GM18951 (cell line): ENCODE measurements at regions not wholly inside any gene's neighbourhood (a gene's known extent, or its start where the extent isn't known, plus 50 kb on each side); places are given as distances from the start of the nearest gene placed in this dataset.

Experiments used
- POLR2A ChIP-seq: IDR thresholded peaks from 4 replicates; pipeline ENCODE4 v1.6.1; 2011; ENCODE audit warnings: mild to moderate bottlenecking; ENCODE audit not compliant: insufficient read length, insufficient read depth; ENCODE audit errors: extremely low read depth
- in situ Hi-C: fragments of 300-500 bp; cut with MboI; formaldehyde crosslinking; loops from one replicate; pipeline ENCODE4 v1.12.0; 2022; ENCODE audit warnings: low sequenced_read_pairs, mixed read lengths, inconsistent platforms; ENCODE audit not compliant: unreplicated experiment

DNA sequence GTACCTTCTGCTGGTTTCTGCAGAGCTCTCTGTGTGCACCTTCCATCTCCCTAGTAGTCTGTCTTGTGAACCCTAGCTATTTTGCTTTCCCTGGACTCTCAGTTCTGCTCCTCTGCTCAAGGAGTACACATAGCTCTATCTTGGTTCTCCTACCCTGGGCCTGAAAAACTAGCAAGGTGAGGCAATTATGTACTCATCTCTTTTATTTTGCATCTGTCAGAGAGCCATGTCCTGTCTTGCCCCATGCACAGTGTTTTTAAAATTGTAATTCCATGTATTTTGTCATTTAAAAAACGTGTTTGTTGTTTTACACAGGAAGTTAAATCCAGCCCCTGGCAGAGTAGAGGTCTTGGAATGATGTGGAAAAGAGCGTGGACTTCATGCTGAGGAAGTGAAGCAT lies 684.9 kb upstream of the CPEB2 start:
- TF ChIP-seq POLR2A, result no peak
- in situ Hi-C loops, result no loop called here

DNA sequence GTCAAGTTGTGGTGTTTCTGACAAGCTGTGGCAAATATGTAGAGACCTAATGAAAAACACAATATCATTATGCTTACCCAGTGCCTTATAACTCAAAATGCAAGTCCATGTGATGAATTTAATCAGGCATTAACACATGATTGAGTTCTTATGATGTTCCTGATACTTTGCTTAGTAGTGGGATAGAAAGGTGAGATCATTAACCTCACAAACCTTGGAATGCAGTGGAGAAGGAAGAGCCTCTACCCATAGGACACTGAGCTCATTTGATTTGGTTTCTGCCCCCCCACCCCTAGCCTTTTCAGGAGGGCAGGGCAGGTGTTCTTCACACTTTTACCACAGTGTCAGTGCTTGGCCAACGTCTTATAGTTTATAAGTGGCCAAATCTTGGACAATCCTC lies 683.6 kb upstream of the CPEB2 start:
- TF ChIP-seq POLR2A, result no peak
- in situ Hi-C loops, result no loop called here

DNA sequence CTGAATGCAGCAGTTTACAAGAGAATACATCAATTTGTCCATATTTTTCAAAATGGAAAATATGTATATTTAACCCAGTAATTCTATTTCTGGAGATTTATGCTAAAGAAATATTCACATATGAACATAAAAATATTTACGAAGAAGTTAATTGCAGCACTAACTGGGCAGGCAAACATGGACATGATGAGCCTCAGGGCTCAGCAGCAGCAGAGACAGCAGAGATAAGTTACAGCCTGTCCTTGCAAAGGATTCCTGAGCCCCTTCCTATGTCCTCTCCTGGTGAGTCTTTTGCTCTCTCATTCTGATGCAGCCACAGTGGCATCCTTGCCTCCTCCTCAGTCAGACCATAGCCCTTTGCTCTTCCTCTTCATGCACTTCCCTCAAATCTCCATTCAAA lies 680.6 kb upstream of the CPEB2 start:
- no peak for TF ChIP-seq POLR2A
- in situ Hi-C loops, result no loop called here

DNA sequence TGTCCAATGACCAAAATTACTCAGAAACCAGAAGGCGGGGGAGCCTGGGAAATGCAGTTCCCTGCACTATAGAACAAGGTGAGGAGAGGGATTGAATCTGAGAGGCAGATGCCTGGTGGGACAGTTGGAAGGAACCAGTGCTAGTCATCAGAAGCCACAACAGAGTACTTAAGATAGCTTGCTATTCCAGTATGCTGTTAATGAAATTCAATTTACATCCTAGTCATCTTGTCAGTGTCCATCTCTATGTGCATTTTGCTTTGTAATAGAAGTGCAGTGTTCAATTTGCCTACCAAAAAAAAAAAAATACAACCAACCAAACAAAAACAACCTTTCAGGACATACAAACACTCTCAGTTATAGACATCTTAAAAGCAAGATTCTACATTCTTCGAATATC lies 679.1 kb upstream of the CPEB2 start:
- in situ Hi-C loops, result no loop called here
- no peak for TF ChIP-seq POLR2A

DNA sequence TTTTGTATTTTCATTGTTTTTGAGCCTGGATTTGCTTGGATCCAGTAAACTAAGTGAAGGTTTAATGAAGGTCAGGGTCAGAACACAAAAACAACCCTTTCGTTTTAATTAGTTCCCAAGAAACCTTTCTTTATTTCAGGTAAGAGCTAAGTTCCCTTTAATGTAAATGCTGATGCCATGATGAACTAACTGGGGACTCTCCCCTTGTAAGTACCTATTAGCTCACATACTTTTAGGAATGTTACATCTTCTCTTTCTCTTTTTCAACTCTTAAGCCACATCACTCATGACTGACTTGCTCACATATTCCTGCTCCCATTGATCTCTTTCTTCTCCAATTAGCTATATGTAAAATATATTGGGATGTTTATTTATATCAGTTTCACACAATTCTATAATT lies 673.1 kb upstream of the CPEB2 start:
- in situ Hi-C loops, result no loop called here
- TF ChIP-seq POLR2A, result no peak

DNA sequence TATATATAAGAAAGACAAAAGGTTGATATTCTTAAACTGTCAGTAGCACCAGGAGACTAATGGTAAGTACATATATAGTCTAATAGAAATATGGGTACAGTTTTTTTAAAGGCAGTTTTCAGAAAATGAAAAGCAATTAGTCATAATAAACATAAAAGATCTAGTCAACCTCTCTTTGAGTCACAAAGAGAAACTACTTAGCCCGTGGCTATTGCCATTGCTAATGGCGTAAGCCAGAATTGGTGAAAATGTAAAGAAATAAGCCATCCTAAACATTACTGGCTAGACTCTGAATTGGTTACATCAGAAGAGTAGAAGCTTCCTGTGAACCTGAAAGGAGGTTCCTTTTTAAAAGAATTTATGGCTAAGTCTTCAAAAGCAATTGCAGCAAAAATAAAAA lies 668.7 kb upstream of the CPEB2 start:
- in situ Hi-C loops, result no loop called here

DNA sequence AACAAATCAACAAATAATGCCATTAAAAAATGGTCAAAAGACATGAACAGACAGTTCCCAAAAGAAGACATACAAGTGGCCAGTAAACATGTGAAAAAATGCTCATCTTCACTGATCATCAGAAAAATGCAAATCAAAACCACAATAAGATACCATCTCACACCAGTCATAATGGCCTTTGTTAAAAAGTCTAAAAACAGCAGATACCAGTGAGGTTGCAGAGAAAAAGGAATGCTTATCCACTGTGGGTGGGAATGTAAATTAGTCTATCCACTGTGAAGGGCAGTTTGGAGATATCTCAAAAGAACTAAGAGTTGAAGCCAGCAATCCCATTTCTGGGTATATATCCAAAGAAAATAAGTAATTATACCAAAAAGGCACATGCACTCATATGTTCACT lies 668.1 kb upstream of the CPEB2 start:
- no peak for TF ChIP-seq POLR2A
- in situ Hi-C loops, result no loop called here

More for the DNA sequence above, 668.7 kb upstream of the CPEB2 start:
- no peak for TF ChIP-seq POLR2A

DNA sequence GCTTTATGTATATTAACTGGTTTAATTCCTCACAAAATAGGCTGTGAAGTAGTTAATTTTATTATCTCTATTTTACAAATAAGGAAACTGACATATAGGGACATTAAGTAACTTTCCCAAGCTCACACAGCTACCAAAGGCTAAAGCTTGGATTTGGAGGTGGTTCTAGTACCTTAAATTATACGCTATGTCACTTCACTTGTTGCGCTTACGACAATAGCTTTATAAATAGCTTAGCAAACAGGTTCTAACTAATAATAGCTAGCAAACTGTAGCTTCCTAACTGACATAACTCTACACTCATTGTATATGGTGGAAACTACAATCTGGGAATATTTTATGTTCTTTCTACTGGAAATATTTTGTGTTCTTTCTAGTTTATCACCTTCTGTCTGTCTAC lies 666.4 kb upstream of the CPEB2 start:
- no peak for TF ChIP-seq POLR2A
- in situ Hi-C loops, result no loop called here

DNA sequence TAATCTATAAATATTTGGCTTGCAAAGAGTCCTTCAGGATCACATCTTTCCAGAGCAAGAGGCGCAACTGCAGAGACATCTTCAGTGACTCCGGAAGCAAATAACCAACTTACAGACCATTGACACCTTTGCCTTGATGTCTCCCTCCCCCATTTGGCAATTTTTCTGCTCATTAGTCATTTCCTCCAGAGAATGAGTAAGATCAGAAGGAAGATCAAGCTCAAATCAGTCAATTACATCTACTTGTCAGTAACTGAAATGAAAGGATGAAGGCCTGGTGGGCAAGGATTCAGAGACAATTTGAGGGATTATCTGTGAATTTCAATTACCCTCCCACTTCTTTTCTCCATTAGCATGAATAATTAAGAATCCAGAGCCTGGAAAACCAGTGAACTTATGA lies 665.6 kb upstream of the CPEB2 start:
- in situ Hi-C loops, result no loop called here
- TF ChIP-seq POLR2A, result no peak

DNA sequence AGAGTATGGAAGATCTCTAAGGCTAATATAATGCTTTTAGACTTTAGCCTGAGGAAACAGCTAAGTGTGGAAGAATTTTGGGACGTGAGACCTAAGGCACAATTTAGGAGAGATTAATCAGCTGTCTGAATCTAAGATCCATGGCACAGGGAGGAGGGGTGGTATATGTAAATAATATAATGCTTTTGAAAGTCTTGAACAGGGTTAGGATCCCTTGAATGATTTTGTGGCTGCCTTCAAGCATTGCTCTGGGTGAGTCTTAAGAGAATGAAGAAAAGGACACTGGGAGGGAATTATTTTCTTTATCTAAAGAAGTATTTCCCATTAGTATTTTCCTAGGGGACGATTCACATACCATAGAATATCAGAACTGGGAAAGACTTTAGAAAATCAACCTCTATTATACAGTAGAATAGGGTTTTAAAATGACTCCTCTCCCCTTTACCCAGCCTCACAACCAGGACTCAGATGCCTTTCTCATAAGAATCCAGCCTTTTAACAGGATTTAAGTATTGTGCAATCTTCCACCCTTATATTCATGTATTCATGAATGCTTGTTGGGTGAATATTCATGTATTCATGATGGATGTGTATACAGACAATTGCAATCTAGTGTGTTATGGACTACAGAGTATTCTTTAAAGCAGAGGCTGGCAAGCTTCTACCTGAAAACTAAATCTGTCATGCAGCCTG lies 664.2 kb upstream of the CPEB2 start:
- in situ Hi-C loops, result no loop called here
- TF ChIP-seq POLR2A, result no peak

DNA sequence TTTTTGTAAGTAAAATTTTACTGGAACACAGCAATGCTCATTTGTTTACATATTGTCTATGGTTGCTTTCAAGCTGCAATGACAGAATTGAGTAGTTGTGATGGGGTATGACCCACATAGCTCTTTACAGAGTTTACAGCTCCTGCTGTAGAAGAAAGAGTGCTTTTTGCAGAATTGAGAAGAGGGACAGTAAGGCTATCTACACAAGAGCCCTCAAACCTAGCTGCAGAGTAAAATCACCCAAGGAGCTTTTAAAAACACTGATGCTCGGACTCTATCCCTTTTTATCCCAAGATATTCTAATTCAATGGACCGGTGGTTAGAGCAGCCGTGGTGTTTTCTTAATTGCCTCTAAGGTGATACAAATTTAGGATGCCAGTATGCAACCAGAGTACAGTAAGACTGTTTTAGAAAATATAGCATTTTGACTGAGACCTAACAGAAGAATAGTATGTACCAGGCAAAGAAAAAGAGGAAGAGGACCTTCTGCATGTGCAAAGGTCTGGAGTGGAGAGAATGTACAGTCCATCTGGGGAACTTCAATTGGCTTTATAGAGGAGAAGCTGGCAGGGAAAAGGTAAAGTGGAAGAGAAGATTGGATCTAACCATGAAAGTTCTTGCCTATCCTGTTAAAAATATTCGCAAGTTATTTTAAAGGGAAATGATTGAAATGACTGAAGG lies 663.6 kb upstream of the CPEB2 start:
- TF ChIP-seq POLR2A, result no peak
- in situ Hi-C loops, result no loop called here

DNA sequence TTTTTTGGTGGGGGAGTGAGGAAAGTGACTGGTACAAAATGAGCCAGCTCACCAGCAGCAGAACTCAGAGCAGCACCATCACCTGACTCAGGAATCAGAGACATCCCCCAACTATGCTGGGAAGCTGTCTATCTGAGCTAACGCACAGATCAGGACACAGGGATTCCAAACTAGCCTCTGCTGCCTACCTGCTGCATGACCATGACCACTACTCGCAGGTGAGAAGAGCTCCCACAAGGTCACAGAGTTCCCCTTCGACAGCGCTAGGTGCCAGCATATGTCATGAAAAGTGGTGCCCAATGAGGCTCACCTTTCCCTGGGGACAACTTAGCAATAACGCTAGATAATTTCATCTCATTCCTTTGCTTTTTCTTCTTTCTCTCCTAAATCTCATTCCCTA lies 662.6 kb upstream of the CPEB2 start:
- in situ Hi-C loops, result no loop called here
- TF ChIP-seq POLR2A, result no peak

DNA sequence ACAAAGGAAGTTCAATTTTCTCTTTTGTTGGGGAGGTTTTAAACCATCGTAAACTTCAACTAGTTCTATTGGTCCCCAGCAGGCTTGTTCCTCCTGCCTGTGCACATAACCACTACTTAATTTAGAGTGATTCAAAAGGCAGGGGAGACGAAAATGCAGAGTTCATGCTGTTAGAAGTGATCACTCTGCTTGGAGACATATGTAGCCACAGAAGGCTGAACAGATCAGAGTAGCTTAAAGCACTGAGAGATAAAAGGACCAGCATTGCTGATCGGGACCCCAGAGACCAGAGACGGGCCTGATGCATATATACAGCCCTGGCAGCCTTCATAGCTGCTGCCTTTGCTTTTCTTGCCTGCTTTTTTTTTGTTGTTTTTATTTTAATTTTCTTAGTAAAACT lies 662.0 kb upstream of the CPEB2 start:
- in situ Hi-C loops, result no loop called here
- no peak for TF ChIP-seq POLR2A

DNA sequence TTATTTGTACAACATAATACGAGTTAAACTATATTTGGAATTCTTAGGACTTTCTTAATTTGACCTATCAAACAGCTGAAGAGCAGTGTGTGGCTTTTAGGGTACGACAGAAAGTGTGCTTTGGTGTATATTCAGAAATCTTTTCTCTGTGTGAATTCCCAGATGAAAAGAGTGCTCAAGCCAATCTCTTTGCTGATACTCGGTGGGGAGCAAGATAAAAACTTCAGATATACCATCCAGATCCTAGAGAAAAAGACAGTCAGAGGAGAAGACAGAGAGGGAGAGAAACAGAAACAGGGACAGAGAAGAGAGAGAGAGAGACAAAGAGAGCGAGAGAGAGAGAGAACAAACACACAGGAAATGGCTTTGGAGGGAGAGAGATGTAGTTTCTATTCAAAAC lies 658.3 kb upstream of the CPEB2 start:
- in situ Hi-C loops, result no loop called here
- no peak for TF ChIP-seq POLR2A

DNA sequence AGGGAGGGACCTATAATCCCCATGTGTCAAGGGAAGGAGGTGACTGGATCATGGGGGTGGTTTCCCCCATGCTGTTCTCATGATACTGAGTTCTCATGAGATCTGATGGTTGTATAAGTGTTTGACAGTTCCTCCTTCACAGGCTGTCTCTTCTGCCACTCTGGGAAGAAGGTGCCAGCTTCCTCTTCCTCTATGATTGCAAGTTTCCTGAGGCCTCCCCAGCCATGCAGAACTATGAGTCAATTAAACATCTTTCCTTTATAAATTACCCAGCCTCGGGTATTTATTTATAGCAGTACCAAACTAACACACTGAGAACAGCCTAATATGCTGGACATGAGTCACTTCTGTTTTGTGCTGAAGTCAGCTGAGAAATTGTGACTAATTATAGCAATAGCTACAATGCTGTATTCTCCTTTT lies 656.9 kb upstream of the CPEB2 start:
- TF ChIP-seq POLR2A, result no peak
- in situ Hi-C loops, result no loop called here

DNA sequence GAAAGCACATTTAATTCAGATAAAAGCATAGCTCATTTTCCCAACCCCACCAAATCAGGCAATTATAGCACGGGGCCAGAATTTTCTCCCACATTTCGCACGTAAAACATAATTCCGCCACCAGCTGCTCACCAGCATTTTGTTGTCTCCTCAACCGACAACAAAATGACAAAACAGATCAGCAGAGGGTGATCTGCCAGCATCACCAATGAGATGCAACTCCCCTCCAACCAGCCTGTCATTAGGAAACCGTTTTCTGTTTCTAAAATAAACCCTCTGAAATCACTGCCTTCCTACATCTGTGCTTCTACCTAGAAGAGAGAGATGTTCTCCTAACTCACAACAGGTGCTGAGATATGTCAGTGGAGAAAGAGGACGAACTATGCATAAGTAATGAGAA lies 654.8 kb upstream of the CPEB2 start:
- in situ Hi-C loops, result no loop called here
- TF ChIP-seq POLR2A, result no peak
